Fibroblast of skin of right quadriceps (primary cell): ENCODE measurements at regions not wholly inside any gene's neighbourhood (a gene's known extent, or its start where the extent isn't known, plus 50 kb on each side); places are given as distances from the start of the nearest gene placed in this dataset.
"Not testable (repeated sequence)": the region's sequence is repeated elsewhere in the genome, so short reads cannot be mapped to it uniquely, and the experiment has no call there.

ENCODE experiments used
- DNase-seq: peaks from one replicate; pipeline ENCODE4 v3.0.0-alpha.2; 2013

DNA sequence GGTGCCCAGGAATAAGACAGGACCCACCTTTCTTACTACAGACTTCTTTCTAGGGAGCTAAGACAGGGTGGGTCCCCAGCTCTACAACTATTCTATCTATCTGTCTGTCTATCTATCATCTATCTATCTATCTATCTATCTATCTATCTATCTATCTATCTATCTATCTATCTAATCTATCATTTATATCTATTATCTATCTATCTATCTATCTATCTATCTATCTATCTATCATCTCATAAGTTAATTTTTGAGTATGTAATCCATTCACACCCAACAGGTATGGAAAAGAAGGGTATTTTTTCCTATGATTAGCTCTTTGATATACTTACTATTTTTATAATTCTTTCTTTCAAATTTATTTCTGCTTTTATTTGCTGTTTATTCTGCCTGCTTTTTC is 55.9 kb downstream of the BAMBI start:
- no peak for DNase-seq

DNA sequence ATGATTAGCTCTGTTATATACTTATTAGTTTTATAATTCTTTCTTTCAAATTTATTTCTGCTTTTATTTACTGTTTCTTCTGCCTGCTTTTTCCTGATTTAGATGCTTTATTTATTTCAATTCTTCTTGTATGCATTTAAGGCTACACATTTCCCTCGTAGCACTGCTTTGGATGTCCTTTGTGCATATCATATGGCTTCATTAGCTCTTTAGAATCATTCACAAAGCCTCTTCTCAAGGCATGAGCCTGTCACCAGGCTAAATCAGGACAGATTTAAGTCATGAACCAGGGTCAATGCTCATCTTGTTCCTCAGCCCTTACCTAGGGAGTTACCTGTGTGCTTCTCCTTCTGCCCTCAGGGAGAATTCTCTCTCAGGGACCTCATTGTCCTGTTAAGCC is 56.3 kb downstream of the BAMBI start:
- DNase-seq, result no peak

DNA sequence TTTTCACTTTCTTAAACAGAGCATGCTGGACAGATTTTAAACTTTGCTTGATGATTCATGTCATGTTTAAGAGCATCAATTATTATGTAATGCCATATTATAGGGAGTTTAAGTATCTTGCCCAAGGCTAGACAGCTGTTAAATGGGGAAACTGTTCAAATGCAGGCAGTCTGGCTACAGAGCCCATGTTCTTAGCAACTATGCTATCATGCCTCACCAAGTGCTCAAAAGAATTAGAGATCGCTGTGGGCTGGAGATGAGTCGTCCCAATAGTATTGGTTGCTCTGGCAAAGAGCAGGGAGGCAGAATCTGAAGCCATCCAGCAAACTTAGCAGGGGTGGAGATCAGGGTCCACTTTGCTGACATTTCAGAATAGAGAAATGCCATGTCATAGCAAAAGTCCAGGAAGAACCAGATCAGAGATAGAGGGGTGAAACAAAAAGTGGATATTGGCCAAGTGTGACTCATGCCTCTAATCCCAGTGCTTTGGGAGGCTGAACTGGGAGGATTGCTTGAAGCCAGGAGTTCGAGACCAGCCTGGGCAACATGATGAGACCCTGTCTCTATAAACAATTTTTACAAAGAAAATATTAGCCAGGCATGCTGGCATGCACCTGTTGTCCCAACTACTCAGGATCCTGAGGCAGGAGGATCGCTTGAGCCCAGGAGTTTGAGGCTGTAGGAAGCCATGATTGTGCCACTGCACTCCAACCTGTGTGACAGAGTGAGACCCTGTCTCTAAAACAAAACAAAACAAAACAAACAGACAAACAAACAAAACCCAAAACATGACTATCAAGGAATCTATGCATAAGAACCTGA is 57.8 kb downstream of the BAMBI start:
- DNase-seq, result peak; percentile 92

- DNase-seq, result no peak
These were observed 59.8 kb downstream of the BAMBI start for GRCh38 chr10:28737096-28737495.

DNA sequence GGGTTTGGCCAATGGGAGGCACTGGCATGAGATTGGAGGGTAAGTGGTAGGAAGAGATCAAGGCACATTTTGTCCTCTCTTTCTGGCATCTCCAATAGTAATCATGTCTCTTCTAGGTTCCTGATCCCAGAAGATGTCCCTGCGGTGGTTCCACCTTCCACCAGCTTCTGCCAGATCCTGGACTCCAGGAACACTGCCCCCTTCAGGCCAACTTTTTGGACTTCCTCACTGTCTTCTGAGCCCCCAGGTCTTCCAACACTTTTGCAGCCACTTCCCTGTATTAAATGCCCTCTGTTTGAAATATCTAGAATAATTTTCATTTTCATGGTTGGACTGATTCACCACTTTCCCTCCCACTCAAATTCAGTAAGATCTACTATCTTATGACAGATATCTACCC is 60.9 kb downstream of the BAMBI start:
- DNase-seq, result no peak

GRCh38 chr10:28743576-28743975 is 66.3 kb downstream of the BAMBI start:
- no peak for DNase-seq

DNA sequence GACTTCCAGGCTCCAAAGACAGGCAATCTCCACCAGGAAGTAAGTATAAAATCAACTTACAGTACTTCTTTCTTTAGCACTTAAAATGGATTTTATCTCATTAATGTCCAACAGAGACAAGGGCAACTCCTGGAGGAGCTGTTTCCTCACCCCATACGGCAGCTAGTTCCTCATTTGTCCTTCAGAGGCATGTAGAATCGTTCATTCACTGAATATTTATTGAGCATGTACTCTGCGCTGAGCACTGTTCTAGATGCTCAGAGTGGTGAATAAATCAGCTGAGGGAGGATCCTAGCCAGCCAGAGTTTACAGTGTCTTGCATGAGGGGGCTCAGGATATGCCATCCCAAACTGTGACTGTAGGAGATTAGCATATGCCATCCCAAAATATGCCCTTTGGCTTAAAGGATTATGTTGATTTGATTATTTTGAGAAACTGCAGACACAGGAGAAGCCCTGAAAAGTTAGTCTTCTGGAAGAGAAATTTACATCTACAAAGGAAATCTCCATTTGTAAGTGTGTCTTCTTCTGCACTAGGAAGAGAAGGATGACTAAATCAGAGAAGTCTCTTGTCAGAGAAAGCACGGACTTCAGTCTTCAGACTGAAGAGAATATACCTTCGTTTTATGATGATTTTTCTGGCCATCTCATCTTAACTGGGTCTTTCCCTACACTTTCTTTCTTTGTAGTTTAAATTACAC is 66.9 kb downstream of the BAMBI start:
- DNase-seq, result no peak

- no peak for DNase-seq
These were observed 77.8 kb downstream of the BAMBI start for GRCh38 chr10:28754930-28755718.

- DNase-seq, result no peak
These were observed 83.9 kb downstream of the BAMBI start for GRCh38 chr10:28761084-28761846.

GRCh38 chr10:28763471-28764170 is 86.3 kb downstream of the BAMBI start:
- DNase-seq, result no peak

GRCh38 chr10:28765641-28766040 is 88.3 kb downstream of the BAMBI start:
- no peak for DNase-seq

GRCh38 chr10:28768227-28768626 is 90.9 kb downstream of the BAMBI start:
- no peak for DNase-seq

DNA sequence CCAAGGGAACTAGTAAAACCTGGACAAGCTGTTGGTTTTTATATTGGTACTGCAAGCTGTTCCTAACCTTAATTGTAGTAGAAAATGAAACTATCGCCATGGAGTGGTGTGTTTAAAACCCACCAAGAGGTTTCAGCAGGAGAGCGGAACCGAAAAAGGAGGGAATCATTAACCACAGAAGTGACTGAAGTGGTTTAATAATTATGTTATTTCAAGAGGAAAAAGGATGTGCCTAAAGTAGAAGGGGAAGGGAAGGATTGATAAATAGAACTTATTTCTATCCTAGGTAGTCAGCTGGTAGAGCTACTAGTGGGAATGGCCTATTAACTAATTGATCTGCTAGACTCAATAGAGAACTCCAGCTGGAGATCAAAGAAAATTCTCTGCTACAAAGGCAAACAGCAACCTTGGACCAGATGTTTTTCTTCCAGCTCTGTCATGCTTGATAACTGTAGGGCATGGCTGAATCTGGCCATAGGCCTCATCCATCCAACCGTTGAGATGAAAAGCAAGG is 91.8 kb downstream of the BAMBI start:
- DNase-seq, result no peak

DNA sequence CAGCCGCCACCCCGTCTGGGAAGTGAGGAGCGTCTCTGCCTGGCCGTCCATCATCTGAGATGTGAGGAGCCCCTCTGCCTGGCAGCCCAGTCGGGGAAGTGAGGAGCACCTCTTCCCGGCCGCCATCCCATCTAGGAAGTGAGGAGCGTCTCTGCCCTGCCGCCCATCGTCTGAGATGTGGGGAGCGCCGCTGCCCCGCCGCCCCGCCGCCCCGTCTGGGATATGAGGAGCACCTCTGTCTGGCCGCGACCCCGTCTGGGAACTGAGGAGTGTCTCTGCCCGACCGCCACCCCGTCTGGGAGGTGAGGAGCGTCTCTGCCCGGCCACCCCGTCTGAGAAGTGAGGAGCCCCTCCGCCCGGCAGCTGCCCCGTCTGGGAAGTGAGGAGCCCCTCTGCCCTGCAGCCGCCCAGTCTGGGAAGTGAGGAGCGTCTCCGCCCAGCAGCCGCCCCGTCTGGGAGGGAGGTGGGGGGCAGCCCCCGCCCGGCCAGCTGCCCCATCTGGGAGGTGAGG is 94.3 kb downstream of the BAMBI start:
- DNase-seq, result not testable (repeated sequence)

GRCh38 chr10:28774051-28774995 is 97.0 kb downstream of the BAMBI start:
- no peak for DNase-seq

DNA sequence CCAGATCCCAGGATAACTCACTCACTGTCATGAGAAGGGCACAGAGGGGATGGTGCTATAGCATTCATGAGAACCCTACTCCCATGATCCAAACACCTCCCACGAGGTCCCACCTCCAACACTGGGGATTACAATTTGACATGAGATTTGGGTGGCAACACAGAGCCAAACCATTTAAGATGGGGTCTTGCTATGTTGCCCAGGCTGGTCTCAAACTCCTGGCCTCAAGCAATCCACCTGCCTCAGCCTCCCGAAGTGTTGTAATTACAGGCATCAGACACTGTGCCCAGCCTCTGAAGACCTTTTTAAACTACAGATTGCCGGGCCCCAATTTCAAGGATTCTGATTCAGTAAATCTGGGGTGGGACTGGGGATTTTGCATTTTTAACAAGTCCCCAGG is 98.5 kb downstream of the BAMBI start:
- no peak for DNase-seq

DNA sequence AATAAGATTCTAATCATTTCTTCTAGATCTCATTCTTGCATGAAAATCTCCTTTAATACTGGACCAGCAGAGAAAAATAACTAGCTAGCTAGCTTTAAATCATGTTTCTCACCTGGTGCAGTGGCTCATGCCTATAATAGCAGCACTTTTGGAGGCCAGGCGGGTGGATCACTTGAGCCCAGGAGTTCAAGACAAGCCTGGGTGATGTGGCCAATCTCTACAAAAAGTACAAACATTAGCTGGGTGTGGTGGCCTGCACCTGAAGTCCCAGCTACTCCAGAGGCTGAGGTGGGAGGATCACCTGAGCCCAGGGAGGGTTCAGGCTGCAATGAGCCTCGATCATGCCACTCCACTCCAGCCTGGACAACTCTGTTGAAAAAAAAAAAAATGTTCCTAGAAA is 99.2 kb downstream of the BAMBI start:
- no peak for DNase-seq

DNA sequence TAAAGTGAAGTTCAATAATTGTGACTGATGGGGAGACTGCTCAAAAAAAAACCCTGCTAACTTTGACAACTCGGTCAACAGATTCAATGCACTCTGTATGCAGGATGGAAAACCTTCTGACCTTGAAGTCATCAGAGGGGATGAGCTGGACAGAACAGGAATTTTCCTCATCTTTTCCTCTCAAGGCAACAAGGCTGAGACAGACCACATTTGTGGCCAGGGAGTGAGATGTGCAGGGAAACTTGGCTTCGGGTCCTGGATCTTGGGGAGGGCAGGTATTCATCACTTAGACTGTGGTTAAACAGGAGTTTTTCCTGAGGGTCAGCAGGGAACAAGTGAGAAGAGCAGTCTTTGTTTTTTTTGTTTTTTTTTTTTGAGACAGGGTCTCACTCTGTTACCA is 100.6 kb downstream of the BAMBI start:
- no peak for DNase-seq

GRCh38 chr10:28778524-28778923 is 101.2 kb downstream of the BAMBI start:
- DNase-seq, result no peak

DNA sequence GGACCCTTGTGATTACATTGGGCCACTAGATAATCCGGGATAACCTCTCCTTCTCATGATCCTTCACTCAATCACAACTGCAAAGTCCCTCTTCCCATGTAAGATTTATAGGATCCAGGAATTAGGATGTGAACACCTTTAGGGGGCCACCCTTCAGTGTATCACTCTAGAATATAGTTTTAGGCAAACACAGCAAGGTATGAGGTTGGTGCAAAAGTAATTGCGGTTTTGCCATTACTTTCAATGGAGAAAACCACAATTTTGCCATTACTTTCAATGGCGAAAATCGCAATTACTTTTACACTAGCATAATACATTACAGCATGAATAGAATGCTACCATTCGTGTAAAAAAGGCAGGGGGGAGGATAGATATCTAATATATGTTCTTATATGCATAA is 104.0 kb downstream of the BAMBI start:
- DNase-seq, result no peak

- no peak for DNase-seq
These were observed 105.8 kb downstream of the BAMBI start for GRCh38 chr10:28783087-28783486.
